Activated naive CD4-positive, alpha-beta T cell treated with anti-CD3 and anti-CD28 coated beads for 36 hours (primary cell): ENCODE measurements at regions not wholly inside any gene's neighbourhood (a gene's known extent, or its start where the extent isn't known, plus 50 kb on each side); places are given as distances from the start of the nearest gene placed in this dataset.

Source experiments
- CTCF ChIA-PET: fragments of 350-600 bp; sonication (Branson Sonifier 250); formaldehyde crosslinking; loops from one replicate; lab custom pipeline; 2021; ENCODE audit warnings: antibody characterized with exemption; lab: Charles Lee
- DNase-seq: peaks from one replicate; pipeline ENCODE4 v3.0.0-alpha.2; 2020
- H3K27ac Mint-ChIP-seq: one replicate; pipeline ENCODE4 v1.8.0; 2021; ENCODE audit warnings: mild to moderate bottlenecking, mixed read lengths
- H3K27me3 Mint-ChIP-seq: one replicate; pipeline ENCODE4 v1.8.0; 2021; ENCODE audit warnings: low read depth, mixed read lengths
- H3K36me3 Mint-ChIP-seq: one replicate; pipeline ENCODE4 v1.8.0; 2021; ENCODE audit warnings: low read depth, mixed read lengths
- H3K4me1 Mint-ChIP-seq: one replicate; pipeline ENCODE4 v1.8.0; 2021; ENCODE audit warnings: low read depth, mixed read lengths
- H3K4me3 Mint-ChIP-seq: one replicate; pipeline ENCODE4 v1.8.0; 2021; ENCODE audit warnings: mild to moderate bottlenecking, moderate library complexity, mixed read lengths
- H3K9me3 Mint-ChIP-seq: one replicate; pipeline ENCODE4 v1.8.0; 2021; ENCODE audit warnings: mixed read lengths
- intact Hi-C: fragments of 100-400 bp; cut with micrococcal nuclease; formaldehyde crosslinking; loops from one replicate; pipeline ENCODE4 v1.15.1; 2023

DNA sequence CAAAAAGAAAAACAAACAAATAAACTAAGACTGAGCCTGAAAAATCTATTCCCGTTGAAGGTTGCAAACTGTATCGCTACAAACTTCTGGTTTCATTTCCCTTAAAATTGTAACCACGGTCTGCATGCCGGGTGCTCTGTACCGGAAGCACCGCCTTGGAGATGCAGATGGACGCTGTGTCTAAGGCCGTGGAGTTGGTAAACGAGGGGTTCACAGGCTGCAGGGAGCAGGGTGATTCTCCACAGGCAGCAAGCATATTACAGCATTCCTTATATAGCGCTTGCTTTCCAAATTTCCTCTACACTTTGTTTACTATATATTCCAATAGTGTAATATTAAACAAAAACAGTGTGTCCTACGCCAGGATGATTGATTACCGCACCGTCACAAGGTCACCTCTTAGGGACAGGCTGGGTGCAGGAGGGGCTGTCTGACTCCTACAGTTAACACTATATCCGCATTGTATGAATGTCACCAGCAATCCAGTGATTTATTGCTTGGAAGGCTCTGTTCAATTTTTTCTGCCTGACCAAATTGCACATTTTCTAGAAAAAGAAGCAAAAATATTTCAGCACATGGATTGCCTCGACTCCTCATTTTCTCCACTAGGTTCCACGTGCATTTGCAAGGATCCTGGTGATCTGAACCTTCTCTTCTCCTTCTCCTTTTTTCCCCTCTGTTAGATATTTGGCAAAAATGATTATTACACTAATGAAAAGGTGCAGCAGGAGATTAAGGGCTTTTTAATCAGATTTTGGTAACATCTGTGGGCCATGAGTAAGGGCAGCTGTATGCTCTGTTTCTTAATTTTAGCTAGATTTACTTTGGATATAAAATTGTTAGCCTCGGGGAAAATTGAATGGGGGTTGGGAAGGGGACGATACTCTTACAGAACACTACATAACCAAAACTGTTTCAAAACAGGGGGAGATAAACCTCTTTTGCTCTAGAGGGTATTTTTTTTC is 325.8 kb upstream of the MGMT start:
- Mint-ChIP-seq H3K27ac (no peak overlapping the region), H3K36me3 (no peaks in the 10 kb centered on the region), H3K4me1 (peaks cover 17% of the 10 kb centered on the region), H3K9me3 (no peaks in the 10 kb centered on the region), H3K27me3 (peaks cover 4% of the 10 kb centered on the region), H3K4me3 (no peak overlapping the region)
- CTCF ChIA-PET = no interaction called here
- intact Hi-C loops = loop anchor here (5.0 kb wide), 1 partner anchor 104 kb away; no protein-coding TSS in a partner anchor
- no peak for DNase-seq

DNA sequence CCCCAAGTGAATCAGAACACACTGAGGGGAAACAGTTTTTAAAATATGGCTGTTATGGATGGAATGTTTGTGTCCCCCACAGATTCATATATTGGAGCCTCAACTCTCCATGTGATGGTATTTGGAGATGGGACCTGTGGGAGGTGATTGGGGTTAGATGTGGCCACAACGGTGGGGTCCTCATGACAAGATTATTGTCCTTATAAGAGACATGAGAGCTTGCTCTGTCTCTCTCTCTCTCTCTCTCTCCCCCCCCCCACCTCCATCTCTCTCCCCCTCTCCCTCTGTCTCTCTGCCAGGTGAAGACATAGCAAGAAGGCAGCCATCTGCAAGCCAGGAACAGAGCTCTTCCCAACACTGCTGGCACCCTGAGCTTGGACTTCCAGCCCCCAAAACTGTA is 315.8 kb upstream of the MGMT start:
- CTCF ChIA-PET = interaction anchor here (0.6 kb wide), 2 partner anchors 346 to 476 kb away, joined by 3 read pairs; no protein-coding TSS in a partner anchor
- intact Hi-C loops = no loop called here
- Mint-ChIP-seq H3K36me3 (no peaks in the 10 kb centered on the region), H3K27ac (no peak overlapping the region), H3K9me3 (peaks cover 7% of the 10 kb centered on the region), H3K4me3 (no peak overlapping the region), H3K4me1 (no peaks in the 10 kb centered on the region), H3K27me3 (no peaks in the 10 kb centered on the region)
- no peak for DNase-seq

DNA sequence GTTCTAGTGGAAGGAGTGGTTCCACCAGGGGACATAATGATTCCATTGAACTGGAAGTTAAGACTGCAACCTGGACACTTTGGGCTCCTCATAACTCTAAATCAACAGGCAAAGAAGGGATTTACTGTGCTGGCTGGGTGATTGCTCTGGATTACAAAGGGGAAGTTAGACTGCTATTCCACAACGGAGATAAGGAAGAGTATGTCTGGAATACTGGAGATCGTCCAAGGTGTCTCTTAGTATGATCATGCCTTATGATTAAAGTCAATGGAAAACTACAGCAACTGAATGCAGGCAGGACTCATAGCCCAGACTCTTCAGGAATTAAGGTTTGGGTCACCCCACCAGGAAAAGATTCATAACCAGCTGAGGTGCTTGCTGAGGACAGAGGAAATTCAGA is 310.6 kb upstream of the MGMT start:
- Mint-ChIP-seq H3K9me3 (peaks cover 11% of the 10 kb centered on the region), H3K4me3 (no peak overlapping the region), H3K4me1 (peaks cover 7% of the 10 kb centered on the region), H3K27me3 (no peaks in the 10 kb centered on the region), H3K27ac (no peak overlapping the region), H3K36me3 (no peaks in the 10 kb centered on the region)
- CTCF ChIA-PET = no interaction called here
- intact Hi-C loops = no loop called here
- DNase-seq = no peak

DNA sequence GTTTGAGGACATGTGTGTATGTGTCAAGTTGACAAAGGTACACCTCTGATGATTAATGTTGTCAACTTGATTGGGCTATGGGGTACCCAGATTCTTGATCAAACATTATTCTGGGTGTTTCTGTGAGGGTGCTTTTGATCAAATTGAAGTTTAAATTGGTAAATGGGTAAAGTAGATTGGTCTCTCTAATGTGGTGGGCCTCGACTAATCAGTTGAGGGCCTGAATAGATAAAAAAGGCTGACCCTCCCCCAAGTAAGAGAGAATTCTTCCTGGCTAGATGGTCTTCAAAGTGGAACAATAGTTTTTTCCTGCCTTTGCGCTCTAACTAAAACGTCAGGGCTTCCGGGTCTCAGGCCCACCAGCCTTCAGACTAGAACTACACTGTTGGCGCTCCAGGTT is 309.9 kb upstream of the MGMT start:
- no peaks in the 10 kb centered on the region for H3K36me3 Mint-ChIP-seq
- H3K27ac Mint-ChIP-seq = no peak overlapping the region
- peaks cover 8% of the 10 kb centered on the region for H3K4me1 Mint-ChIP-seq
- CTCF ChIA-PET = no interaction called here
- no peak for DNase-seq
- H3K9me3 Mint-ChIP-seq = peaks cover 11% of the 10 kb centered on the region
- intact Hi-C loops = no loop called here
- H3K4me3 Mint-ChIP-seq = no peak overlapping the region
- no peaks in the 10 kb centered on the region for H3K27me3 Mint-ChIP-seq

DNA sequence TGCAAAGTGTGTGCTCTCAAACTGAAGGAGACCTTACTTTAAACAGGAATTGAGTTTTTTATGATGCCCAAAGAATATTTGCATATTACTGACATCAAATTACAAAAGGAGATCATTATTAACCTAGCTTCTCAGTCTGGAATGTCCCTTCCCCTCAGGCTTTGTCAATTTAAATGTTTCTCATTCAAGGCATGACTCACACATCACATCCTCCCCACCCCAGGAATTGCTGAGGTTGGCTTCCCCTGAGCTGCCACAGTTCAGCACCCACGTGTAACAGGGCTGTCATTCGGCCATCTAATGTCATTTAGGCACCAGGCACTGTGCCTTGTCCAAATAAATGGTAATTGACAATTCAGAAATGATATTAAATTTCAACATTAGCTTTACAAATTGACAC is 305.9 kb upstream of the MGMT start:
- no peaks in the 10 kb centered on the region for H3K36me3 Mint-ChIP-seq
- intact Hi-C loops = no loop called here
- no peak overlapping the region for H3K27ac Mint-ChIP-seq

DNA sequence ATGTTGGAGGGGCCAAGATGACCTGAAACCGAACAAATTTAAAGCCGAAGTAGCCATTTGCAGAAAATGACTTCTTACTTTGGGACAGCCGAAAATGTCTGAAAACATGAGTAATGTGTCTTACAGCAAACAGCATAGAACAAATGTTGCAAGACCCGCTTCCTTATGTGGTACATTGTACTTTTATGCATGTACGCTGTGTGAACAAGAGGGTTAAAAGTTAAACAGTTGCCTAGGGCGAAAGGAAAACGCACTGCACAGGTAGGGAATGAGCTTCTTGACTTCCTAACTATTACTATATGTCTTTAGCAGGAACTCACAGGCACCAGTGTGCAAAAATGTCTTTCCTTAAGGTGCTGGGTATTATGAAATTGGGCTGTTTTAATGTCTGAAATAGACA is 303.5 kb upstream of the MGMT start:
- no peaks in the 10 kb centered on the region for H3K36me3 Mint-ChIP-seq
- H3K4me3 Mint-ChIP-seq = no peak overlapping the region
- no peak for DNase-seq
- peaks cover 8% of the 10 kb centered on the region for H3K4me1 Mint-ChIP-seq
- H3K27me3 Mint-ChIP-seq = no peaks in the 10 kb centered on the region
- H3K9me3 Mint-ChIP-seq = no peaks in the 10 kb centered on the region
- H3K27ac Mint-ChIP-seq = no peak overlapping the region
- CTCF ChIA-PET = interaction anchor here (1.5 kb wide), 1 partner anchor 10 kb away, joined by 3 read pairs; no protein-coding TSS in a partner anchor
- intact Hi-C loops = no loop called here

More for the DNA sequence above, 305.9 kb upstream of the MGMT start:
- peaks cover 8% of the 10 kb centered on the region for H3K4me1 Mint-ChIP-seq
- CTCF ChIA-PET = no interaction called here
- no peak overlapping the region for H3K4me3 Mint-ChIP-seq
- peaks cover 5% of the 10 kb centered on the region for H3K9me3 Mint-ChIP-seq
- DNase-seq = peak; percentile 71
- no peaks in the 10 kb centered on the region for H3K27me3 Mint-ChIP-seq

DNA sequence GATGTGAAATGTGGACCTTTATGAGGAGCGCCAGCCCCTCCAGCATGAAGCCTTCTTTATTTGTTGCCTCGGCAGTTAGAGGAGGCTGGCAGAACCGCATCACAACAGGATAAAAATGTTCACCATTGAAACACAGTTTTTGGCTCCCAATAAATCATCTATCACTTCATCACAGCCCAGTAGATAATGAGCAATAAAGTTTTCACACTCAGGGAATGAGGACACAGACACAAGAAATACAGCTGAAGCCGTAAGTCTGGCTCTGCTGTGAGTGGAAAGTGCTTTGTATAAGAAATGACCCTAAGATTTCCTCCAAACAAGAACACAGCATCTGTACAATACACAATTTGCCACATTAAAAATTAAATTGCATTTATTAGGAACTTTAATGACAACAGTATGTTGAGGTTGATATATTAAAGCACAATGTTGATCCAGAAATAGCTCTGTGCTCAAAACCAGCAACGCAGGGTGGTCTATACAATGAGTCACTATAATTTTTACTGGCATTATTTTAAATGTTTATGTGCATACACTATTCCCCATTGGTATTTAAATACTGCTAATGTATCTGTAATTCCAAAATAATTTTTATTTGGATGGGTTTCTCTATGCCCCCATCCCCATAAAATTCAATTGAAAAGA is 301.8 kb upstream of the MGMT start:
- no peak overlapping the region for H3K27ac Mint-ChIP-seq
- CTCF ChIA-PET = interaction anchor here (1.2 to 1.5 kb wide), 2 partner anchors 12 to 131 kb away, joined by 3 read pairs; no protein-coding TSS in a partner anchor

DNA sequence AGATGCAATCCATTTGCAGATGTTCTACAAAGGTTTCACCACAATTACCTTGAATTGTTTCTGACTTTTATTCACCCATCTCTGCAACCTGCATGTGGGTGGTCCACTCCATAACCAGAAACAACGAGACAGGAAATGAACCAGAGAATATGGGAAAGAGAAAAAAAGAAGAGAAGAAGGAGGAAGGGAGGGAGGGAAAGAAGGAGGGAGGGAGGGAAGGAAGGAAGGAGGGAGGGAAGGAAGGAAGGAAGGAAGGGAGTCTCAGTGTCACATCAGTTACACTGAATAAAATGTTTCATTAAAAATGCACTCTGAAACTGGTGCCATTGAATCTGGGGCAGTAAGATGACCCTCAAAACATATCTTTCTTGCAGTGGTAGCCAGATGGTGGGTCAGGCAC is 301.3 kb upstream of the MGMT start:
- DNase-seq = no peak
- no peaks in the 10 kb centered on the region for H3K9me3 Mint-ChIP-seq
- H3K27ac Mint-ChIP-seq = no peak overlapping the region
- intact Hi-C loops = no loop called here
- H3K27me3 Mint-ChIP-seq = no peaks in the 10 kb centered on the region
- CTCF ChIA-PET = interaction anchor here (1.2 kb wide), 1 partner anchor 132 kb away, joined by 3 read pairs; no protein-coding TSS in a partner anchor
- peaks cover 8% of the 10 kb centered on the region for H3K4me1 Mint-ChIP-seq
- H3K4me3 Mint-ChIP-seq = no peak overlapping the region
- no peaks in the 10 kb centered on the region for H3K36me3 Mint-ChIP-seq

More for the DNA sequence above, 301.8 kb upstream of the MGMT start:
- no peak for DNase-seq
- Mint-ChIP-seq H3K27me3 (no peaks in the 10 kb centered on the region), H3K36me3 (no peaks in the 10 kb centered on the region), H3K4me1 (peaks cover 8% of the 10 kb centered on the region), H3K9me3 (no peaks in the 10 kb centered on the region), H3K4me3 (no peak overlapping the region)
- intact Hi-C loops = no loop called here

DNA sequence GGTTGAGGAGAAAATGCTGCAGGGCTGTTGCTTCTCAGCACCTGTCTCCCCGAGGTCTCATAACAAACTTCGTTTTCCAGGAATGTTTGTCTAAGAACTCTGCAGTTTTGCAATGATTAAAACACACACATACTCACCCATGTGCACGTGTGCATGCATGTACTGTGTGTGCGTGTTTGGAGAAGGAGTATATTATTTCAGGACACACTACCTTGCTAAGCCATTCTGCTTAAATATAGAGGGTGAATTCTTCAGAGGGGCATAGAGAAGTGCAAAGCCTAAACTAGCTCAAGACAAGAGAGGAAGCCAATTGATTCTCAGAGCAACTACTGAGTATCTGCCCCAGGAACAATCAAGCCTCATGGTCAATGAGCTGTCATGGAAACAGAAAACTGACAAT is 298.4 kb upstream of the MGMT start:
- no peak for DNase-seq
- CTCF ChIA-PET = no interaction called here
- intact Hi-C loops = no loop called here
- H3K36me3 Mint-ChIP-seq = no peaks in the 10 kb centered on the region
- no peaks in the 10 kb centered on the region for H3K9me3 Mint-ChIP-seq
- peaks cover 4% of the 10 kb centered on the region for H3K4me1 Mint-ChIP-seq
- H3K27ac Mint-ChIP-seq = no peak overlapping the region
- H3K27me3 Mint-ChIP-seq = no peaks in the 10 kb centered on the region
- no peak overlapping the region for H3K4me3 Mint-ChIP-seq

DNA sequence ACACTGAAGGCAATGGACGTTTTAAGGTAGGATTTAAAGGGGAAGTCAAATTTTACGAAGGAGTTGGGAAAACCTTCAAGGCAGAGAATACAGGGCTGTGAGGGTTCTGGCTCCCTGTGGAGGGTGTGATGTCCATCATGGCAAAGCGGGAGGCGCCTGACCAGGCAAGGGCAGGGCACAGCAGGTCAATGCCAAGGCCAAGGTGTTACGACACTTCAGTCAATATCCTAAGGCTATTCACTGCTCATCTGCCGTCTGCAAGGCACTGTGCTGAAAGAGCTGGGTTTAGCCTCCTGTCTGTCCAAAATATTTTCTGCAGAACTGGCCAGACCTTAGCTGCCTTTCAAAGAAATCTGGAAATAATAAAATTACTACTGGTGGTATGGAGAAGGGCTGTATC is 297.9 kb upstream of the MGMT start:
- no peak overlapping the region for H3K27ac Mint-ChIP-seq
- no peak overlapping the region for H3K4me3 Mint-ChIP-seq
- peaks cover 4% of the 10 kb centered on the region for H3K4me1 Mint-ChIP-seq
- DNase-seq = no peak
- H3K9me3 Mint-ChIP-seq = no peaks in the 10 kb centered on the region
- no peaks in the 10 kb centered on the region for H3K27me3 Mint-ChIP-seq
- intact Hi-C loops = no loop called here
- no peaks in the 10 kb centered on the region for H3K36me3 Mint-ChIP-seq
- CTCF ChIA-PET = no interaction called here

DNA sequence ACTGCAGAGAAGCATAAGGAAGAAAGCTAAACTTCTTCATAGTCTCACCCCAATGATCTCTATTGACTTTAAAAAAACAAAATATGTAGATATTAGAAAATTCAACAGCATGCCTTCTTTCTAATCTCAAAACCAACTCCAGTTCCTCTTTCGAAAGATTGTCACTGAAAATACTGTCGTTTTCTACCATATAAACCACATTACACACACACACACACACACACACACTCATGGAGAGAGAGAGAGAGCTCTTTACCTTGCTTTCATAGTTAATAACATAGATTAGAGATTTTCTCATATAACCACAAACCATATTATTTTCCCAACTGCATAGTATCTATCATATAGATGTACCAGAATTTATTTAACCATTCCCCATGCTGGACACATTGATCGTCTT is 296.2 kb upstream of the MGMT start:
- CTCF ChIA-PET = no interaction called here
- Mint-ChIP-seq H3K36me3 (no peaks in the 10 kb centered on the region), H3K27ac (no peak overlapping the region), H3K4me1 (peaks cover 4% of the 10 kb centered on the region), H3K9me3 (no peaks in the 10 kb centered on the region), H3K27me3 (no peaks in the 10 kb centered on the region), H3K4me3 (no peak overlapping the region)
- intact Hi-C loops = no loop called here
- DNase-seq = no peak

DNA sequence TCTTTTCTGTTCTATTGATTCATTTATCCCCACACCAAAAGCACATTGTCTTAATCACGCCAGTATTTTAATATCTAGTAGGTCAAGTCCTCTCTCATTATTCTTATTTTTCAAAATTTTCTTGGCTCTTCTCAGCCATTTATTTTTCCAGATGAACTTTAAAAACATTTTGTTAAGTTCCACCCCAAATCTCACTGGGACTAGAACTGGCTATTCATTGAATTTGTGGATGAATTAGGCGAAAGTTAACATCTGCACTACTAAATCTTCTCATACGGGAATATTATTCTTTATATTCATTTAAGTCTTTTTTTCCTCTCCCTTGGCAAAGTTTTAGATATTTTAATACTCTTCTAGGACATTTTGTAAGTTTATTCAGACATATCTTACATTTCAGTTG is 295.2 kb upstream of the MGMT start:
- no peaks in the 10 kb centered on the region for H3K9me3 Mint-ChIP-seq
- no peak overlapping the region for H3K4me3 Mint-ChIP-seq
- DNase-seq = no peak
- no peak overlapping the region for H3K27ac Mint-ChIP-seq
- CTCF ChIA-PET = interaction anchor here (0.8 kb wide), 1 partner anchor 396 kb away, joined by 3 read pairs; no protein-coding TSS in a partner anchor
- H3K36me3 Mint-ChIP-seq = no peaks in the 10 kb centered on the region
- H3K4me1 Mint-ChIP-seq = peaks cover 4% of the 10 kb centered on the region
- intact Hi-C loops = no loop called here
- no peaks in the 10 kb centered on the region for H3K27me3 Mint-ChIP-seq
